ENCODE measurements at regions not wholly inside any gene's neighbourhood (a gene's known extent, or its start where the extent isn't known, plus 50 kb on each side); places are given as distances from the start of the nearest gene placed in this dataset.

GRCh38 chr11:19389787-19390303 is 149.1 kb upstream of the E2F8 start:
- no peaks in the 10 kb centered on the region for H3K9me3 ChIP-seq
- ATAC-seq (peak; percentile 78 to 84), DNase-seq (no peak)
- H3K4me1 ChIP-seq, result peaks cover 5% of the 10 kb centered on the region
- no peaks in the 10 kb centered on the region for H3K36me3 ChIP-seq
- TF ChIP-seq, protein P1, sequence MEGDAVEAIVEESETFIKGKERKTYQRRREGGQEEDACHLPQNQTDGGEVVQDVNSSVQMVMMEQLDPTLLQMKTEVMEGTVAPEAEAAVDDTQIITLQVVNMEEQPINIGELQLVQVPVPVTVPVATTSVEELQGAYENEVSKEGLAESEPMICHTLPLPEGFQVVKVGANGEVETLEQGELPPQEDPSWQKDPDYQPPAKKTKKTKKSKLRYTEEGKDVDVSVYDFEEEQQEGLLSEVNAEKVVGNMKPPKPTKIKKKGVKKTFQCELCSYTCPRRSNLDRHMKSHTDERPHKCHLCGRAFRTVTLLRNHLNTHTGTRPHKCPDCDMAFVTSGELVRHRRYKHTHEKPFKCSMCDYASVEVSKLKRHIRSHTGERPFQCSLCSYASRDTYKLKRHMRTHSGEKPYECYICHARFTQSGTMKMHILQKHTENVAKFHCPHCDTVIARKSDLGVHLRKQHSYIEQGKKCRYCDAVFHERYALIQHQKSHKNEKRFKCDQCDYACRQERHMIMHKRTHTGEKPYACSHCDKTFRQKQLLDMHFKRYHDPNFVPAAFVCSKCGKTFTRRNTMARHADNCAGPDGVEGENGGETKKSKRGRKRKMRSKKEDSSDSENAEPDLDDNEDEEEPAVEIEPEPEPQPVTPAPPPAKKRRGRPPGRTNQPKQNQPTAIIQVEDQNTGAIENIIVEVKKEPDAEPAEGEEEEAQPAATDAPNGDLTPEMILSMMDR (IDR thresholded peaks at IDR 0.05), result no peak
- no peak overlapping the region for H3K4me3 ChIP-seq
- peak overlapping the region; percentile 31 for H3K27ac ChIP-seq
- H3K27me3 ChIP-seq (ENCODE audit: low read depth), result no peaks in the 10 kb centered on the region
- intact Hi-C loops (cut with DNase I), result no loop called here

- H3K27ac ChIP-seq, result no peak overlapping the region
- H3K4me3 ChIP-seq, result no peak overlapping the region
- no peaks in the 10 kb centered on the region for H3K27me3 ChIP-seq (ENCODE audit: low read depth)
- H3K9me3 ChIP-seq, result no peaks in the 10 kb centered on the region
- no peak for ATAC-seq
- H3K4me1 ChIP-seq, result no peaks in the 10 kb centered on the region
- TF ChIP-seq, protein P1 (IDR thresholded peaks at IDR 0.05), result no peak
- H3K36me3 ChIP-seq, result no peaks in the 10 kb centered on the region
- no peak for DNase-seq
- intact Hi-C loops (cut with DNase I), result no loop called here
Observed at GRCh38 chr11:19382131-19382611, 141.4 kb upstream of the E2F8 start.

- H3K4me3 ChIP-seq, result no peak overlapping the region
- TF ChIP-seq, protein P1 (IDR thresholded peaks at IDR 0.05), result no peak
Observed at GRCh38 chr11:19380375-19380774, 139.6 kb upstream of the E2F8 start.

GRCh38 chr11:19379465-19379864 is 138.7 kb upstream of the E2F8 start:
- H3K4me1 ChIP-seq, result no peaks in the 10 kb centered on the region
- ATAC-seq (no peak), DNase-seq (no peak)
- no peaks in the 10 kb centered on the region for H3K27me3 ChIP-seq (ENCODE audit: low read depth)
- H3K4me3 ChIP-seq, result no peak overlapping the region
- TF ChIP-seq, protein P1 (IDR thresholded peaks at IDR 0.05), result no peak
- intact Hi-C loops (cut with DNase I), result no loop called here
- no peak overlapping the region for H3K27ac ChIP-seq
- H3K36me3 ChIP-seq, result no peaks in the 10 kb centered on the region
- no peaks in the 10 kb centered on the region for H3K9me3 ChIP-seq

More at GRCh38 chr11:19380375-19380774, 139.6 kb upstream of the E2F8 start:
- ATAC-seq, result no peak
- H3K27ac ChIP-seq, result no peak overlapping the region
- no peaks in the 10 kb centered on the region for H3K27me3 ChIP-seq (ENCODE audit: low read depth)
- no peak for DNase-seq
- H3K9me3 ChIP-seq, result no peaks in the 10 kb centered on the region
- H3K4me1 ChIP-seq, result no peaks in the 10 kb centered on the region
- H3K36me3 ChIP-seq, result no peaks in the 10 kb centered on the region
- intact Hi-C loops (cut with DNase I), result no loop called here

DNA sequence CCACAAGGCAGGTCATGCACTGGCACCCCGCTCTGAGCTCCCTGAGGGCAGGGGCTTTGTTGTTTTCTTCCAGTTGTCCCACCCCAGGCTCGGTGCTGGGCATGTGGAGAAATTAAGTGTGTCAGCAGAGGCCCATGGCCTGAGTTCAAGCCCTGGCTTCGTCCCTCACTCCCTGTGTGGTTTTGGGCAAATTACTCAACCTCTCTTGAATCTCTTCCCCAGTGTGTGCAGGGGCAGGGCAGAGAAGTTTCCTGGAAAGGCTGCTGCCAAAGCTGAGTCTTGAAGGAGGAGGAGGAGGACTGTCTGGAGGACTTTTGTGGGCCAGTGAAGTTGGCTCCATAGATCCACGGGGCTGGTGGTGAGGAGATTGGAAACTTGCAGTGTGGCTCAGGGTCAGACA is 138.1 kb upstream of the E2F8 start:
- Histone ChIP-seq H3K36me3 (no peaks in the 10 kb centered on the region), H3K9me3 (no peaks in the 10 kb centered on the region), H3K27me3 (ENCODE audit: low read depth) (no peaks in the 10 kb centered on the region), H3K4me3 (no peak overlapping the region), H3K27ac (no peak overlapping the region), H3K4me1 (no peaks in the 10 kb centered on the region)
- intact Hi-C loops (cut with DNase I), result no loop called here
- DNase-seq (no peak), ATAC-seq (no peak)
- TF ChIP-seq, protein P1 (IDR thresholded peaks at IDR 0.05), result no peak

Data from lower lobe of right lung (tissue), 2 donors.